ENCODE measurements at regions not wholly inside any gene's neighbourhood (a gene's known extent, or its start where the extent isn't known, plus 50 kb on each side); places are given as distances from the start of the nearest gene placed in this dataset.

GRCh38 chr18:51510020-51510419 is 312.5 kb upstream of the MEX3C start:
- no peak for TF ChIP-seq CTCF (conservative IDR thresholded peaks at IDR 0.05)
- DNase-seq (ENCODE audit: low read depth, low spot score) = no peak
- Mint-ChIP-seq H3K4me3 (no peak overlapping the region), H3K9me3 (peaks cover 12% of the 10 kb centered on the region), H3K4me1 (no peaks in the 10 kb centered on the region), H3K27ac (ENCODE audit: unreplicated experiment) (no peak overlapping the region), H3K27me3 (ENCODE audit: low read depth) (no peaks in the 10 kb centered on the region), H3K36me3 (ENCODE audit: low read depth) (peaks cover 3% of the 10 kb centered on the region)

- Mint-ChIP-seq H3K36me3 (ENCODE audit: low read depth) (peaks cover 3% of the 10 kb centered on the region), H3K27me3 (ENCODE audit: low read depth) (no peaks in the 10 kb centered on the region), H3K9me3 (peaks cover 10% of the 10 kb centered on the region), H3K4me1 (peaks cover 18% of the 10 kb centered on the region), H3K27ac (ENCODE audit: unreplicated experiment) (no peak overlapping the region), H3K4me3 (no peak overlapping the region)
- TF ChIP-seq CTCF (conservative IDR thresholded peaks at IDR 0.05) = no peak
- no peak for DNase-seq (ENCODE audit: low read depth, low spot score)
Measured at GRCh38 chr18:51513517-51513916, 316.0 kb upstream of the MEX3C start.

- Mint-ChIP-seq H3K9me3 (peaks cover 8% of the 10 kb centered on the region), H3K4me1 (peaks cover 18% of the 10 kb centered on the region), H3K27ac (ENCODE audit: unreplicated experiment) (peak overlapping the region; percentile 10), H3K36me3 (ENCODE audit: low read depth) (peaks cover under 1% of the 10 kb centered on the region), H3K27me3 (ENCODE audit: low read depth) (no peaks in the 10 kb centered on the region), H3K4me3 (no peak overlapping the region)
- no peak for DNase-seq (ENCODE audit: low read depth, low spot score)
- TF ChIP-seq CTCF (conservative IDR thresholded peaks at IDR 0.05) = no peak
Measured at GRCh38 chr18:51514128-51514527, 316.6 kb upstream of the MEX3C start.

GRCh38 chr18:51516478-51517038 is 319.1 kb upstream of the MEX3C start:
- H3K4me3 Mint-ChIP-seq = no peak overlapping the region
- H3K4me1 Mint-ChIP-seq = peaks cover 24% of the 10 kb centered on the region
- H3K9me3 Mint-ChIP-seq = peaks cover 4% of the 10 kb centered on the region
- H3K36me3 Mint-ChIP-seq (ENCODE audit: low read depth) = no peaks in the 10 kb centered on the region
- no peak for TF ChIP-seq CTCF (conservative IDR thresholded peaks at IDR 0.05)
- H3K27ac Mint-ChIP-seq (ENCODE audit: unreplicated experiment) = no peak overlapping the region
- DNase-seq (ENCODE audit: low read depth, low spot score) = no peak
- no peaks in the 10 kb centered on the region for H3K27me3 Mint-ChIP-seq (ENCODE audit: low read depth)

- TF ChIP-seq CTCF (conservative IDR thresholded peaks at IDR 0.05) = no peak
- no peak overlapping the region for H3K4me3 Mint-ChIP-seq
- H3K27me3 Mint-ChIP-seq (ENCODE audit: low read depth) = no peaks in the 10 kb centered on the region
- DNase-seq (ENCODE audit: low read depth, low spot score) = no peak
- H3K36me3 Mint-ChIP-seq (ENCODE audit: low read depth) = no peaks in the 10 kb centered on the region
- peak overlapping the region; percentile 27 for H3K27ac Mint-ChIP-seq (ENCODE audit: unreplicated experiment)
- H3K9me3 Mint-ChIP-seq = peaks cover 4% of the 10 kb centered on the region
- H3K4me1 Mint-ChIP-seq = peaks cover 31% of the 10 kb centered on the region
Measured at GRCh38 chr18:51519571-51519970, 322.1 kb upstream of the MEX3C start.
